CD4-positive, alpha-beta memory T cell (primary cell): ENCODE measurements at regions not wholly inside any gene's neighbourhood (a gene's known extent, or its start where the extent isn't known, plus 50 kb on each side); places are given as distances from the start of the nearest gene placed in this dataset.

ENCODE experiments used
- CTCF ChIA-PET: fragments of 350-600 bp; sonication (Branson Sonifier 250); formaldehyde crosslinking; loops from one replicate; lab custom pipeline; 2021; ENCODE audit warnings: inconsistent platforms; ENCODE audit not compliant: partially characterized antibody; lab: Charles Lee
- POLR2A ChIA-PET: fragments of 350-600 bp; sonication (Branson Sonifier 250); formaldehyde crosslinking; loops from one replicate; lab custom pipeline; 2021; ENCODE audit not compliant: partially characterized antibody; lab: Charles Lee
- DNase-seq, 5 donors: peaks; one replicate each; pipeline versions ENCODE4 v3.0.0 to v3.0.0-alpha.2; 2020 to 2022; ENCODE audit warnings: mixed read lengths in 1 of 5
- H3K27ac ChIP-seq: one replicate; pipeline ENCODE4 v1.7.0; 2013; ENCODE audit warnings: low read depth, low read length
- H3K27me3 ChIP-seq: 2 replicates; pipeline ENCODE4 v1.7.0; 2013; ENCODE audit warnings: mild to moderate bottlenecking, low read length, moderate library complexity; ENCODE audit not compliant: insufficient read depth
- H3K36me3 ChIP-seq: 2 replicates; pipeline ENCODE4 v1.7.0; 2013; ENCODE audit warnings: mild to moderate bottlenecking, low read length, moderate library complexity; ENCODE audit not compliant: insufficient read depth
- H3K4me1 ChIP-seq: 2 replicates; pipeline ENCODE4 v1.7.0; 2013; ENCODE audit warnings: mild to moderate bottlenecking, low read length, moderate library complexity; ENCODE audit not compliant: insufficient read depth
- H3K4me3 ChIP-seq, 2 donors: one replicate each; pipeline ENCODE4 v1.7.0; 2013; ENCODE audit warnings: low read length in 2 of 2, mild to moderate bottlenecking in 1 of 2
- H3K9me3 ChIP-seq, 2 donors: one replicate each; pipeline ENCODE4 v1.7.0; 2013; ENCODE audit warnings: low read length in 2 of 2, control low read depth in 1 of 2; ENCODE audit not compliant: control insufficient read depth in 1 of 2
- H3K27ac Mint-ChIP-seq, 7 donors: one replicate each; pipeline ENCODE4 v1.8.0; 2020 to 2021; ENCODE audit warnings: mixed read lengths in 7 of 7, mild to moderate bottlenecking in 6 of 7, inconsistent platforms in 3 of 7, moderate library complexity in 3 of 7
- H3K27me3 Mint-ChIP-seq, 2 donors: one replicate each; pipeline ENCODE4 v1.8.0; 2020 to 2021; ENCODE audit warnings: mixed read lengths in 2 of 2
- H3K36me3 Mint-ChIP-seq, 2 donors: one replicate each; pipeline ENCODE4 v1.8.0; 2020 to 2021; ENCODE audit warnings: mixed read lengths in 2 of 2, inconsistent platforms in 1 of 2, mild to moderate bottlenecking in 1 of 2
- H3K4me1 Mint-ChIP-seq, 4 donors: one replicate each; pipeline ENCODE4 v1.8.0; 2020 to 2021; ENCODE audit warnings: mixed read lengths in 4 of 4, mild to moderate bottlenecking in 1 of 4
- H3K4me3 Mint-ChIP-seq, 8 donors: one replicate each; pipeline ENCODE4 v1.8.0; 2020 to 2021; ENCODE audit warnings: mixed read lengths in 8 of 8, mild to moderate bottlenecking in 7 of 8, moderate library complexity in 6 of 8, inconsistent platforms in 3 of 8
- H3K9me3 Mint-ChIP-seq, 8 donors: one replicate each; pipeline ENCODE4 v1.8.0; 2020 to 2021; ENCODE audit warnings: mixed read lengths in 8 of 8, mild to moderate bottlenecking in 5 of 8, inconsistent platforms in 3 of 8, moderate library complexity in 1 of 8
- intact Hi-C: fragments of 100-400 bp; cut with micrococcal nuclease; formaldehyde crosslinking; loops from one replicate; pipeline ENCODE4 v1.15.1; 2023

DNA sequence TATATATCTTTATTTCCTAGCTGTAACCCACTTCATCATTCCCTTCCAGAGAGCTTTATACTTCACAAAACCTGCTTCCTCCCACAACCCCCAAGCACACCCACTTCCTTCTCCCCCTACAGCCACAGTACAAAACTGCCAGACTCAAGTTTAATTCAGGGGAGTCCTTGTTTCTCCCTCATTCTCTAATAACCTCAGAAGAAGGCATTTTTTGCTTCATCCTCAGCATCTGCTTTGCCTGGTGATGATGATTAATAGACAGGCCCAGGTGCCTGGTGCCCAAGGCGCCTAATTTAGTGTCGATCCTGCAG, 414.3 kb downstream of the KIF16B start:
- no peaks in the 10 kb centered on the region for H3K36me3 ChIP-seq
- DNase-seq, result no peak
- no peak overlapping the region for H3K4me3 ChIP-seq
- no peaks in the 10 kb centered on the region for H3K36me3 Mint-ChIP-seq
- no peaks in the 10 kb centered on the region for H3K27me3 ChIP-seq
- H3K4me1 Mint-ChIP-seq, result no peaks in the 10 kb centered on the region
- no peaks in the 10 kb centered on the region for H3K4me1 ChIP-seq
- CTCF ChIA-PET, result no interaction called here
- POLR2A ChIA-PET, result no interaction called here
- no peaks in the 10 kb centered on the region for H3K9me3 ChIP-seq
- no peak overlapping the region for H3K27ac Mint-ChIP-seq
- H3K9me3 Mint-ChIP-seq, result peaks cover 0 to 8% (median 3%) of the 10 kb centered on the region in 8 donors
- intact Hi-C loops, result no loop called here
- H3K27me3 Mint-ChIP-seq, result peaks cover 0 to 2% of the 10 kb centered on the region in 2 donors
- H3K27ac ChIP-seq, result no peak overlapping the region
- no peak overlapping the region for H3K4me3 Mint-ChIP-seq

DNA sequence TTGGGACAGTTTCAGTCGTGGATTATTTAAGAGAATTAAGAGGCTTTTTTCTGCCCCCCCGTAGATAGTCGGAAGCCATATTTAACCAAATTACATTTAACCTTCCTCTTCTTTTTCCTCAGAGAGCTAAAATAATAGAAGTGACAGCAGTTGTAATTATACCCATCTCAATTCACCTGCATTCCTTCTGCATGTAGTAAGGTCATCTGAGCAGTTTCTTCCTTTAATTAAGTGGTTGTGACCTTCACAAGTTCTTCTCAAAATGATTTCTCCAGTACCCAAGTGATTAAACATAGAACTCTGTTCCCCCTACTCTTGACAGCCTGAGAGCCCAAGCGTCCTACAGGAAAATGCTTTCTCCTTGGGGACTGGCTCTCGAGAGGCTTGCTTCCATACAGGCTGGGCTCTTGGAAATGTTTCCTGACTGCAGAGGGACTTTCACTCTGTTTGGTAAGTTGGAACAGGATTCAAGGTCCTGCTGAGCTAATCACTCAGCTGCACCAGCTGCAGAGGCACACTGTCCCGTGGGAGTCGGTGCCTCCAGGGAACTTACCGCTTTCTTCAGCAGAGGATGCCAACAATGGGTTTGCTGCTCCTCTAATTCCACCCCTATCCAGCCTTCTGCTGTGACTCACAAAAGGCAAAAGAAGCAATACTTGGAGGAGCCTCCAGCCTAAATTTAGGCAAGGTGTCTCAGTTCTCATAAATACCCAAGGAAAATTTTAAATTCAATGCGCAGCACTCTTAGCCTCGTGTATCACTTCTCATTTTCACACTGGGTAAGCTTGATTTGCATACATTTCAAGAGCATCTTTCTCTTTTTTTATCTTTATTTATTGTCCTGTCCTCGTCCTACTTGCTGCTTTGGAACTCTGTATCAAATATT, 414.9 kb downstream of the KIF16B start:
- intact Hi-C loops, result no loop called here
- CTCF ChIA-PET, result no interaction called here
- Mint-ChIP-seq H3K4me3 (no peak overlapping the region), H3K36me3 (no peaks in the 10 kb centered on the region), H3K27ac (no peak overlapping the region), H3K9me3 (peaks cover 0 to 8% (median 3%) of the 10 kb centered on the region in 8 donors), H3K27me3 (peaks cover 0 to 2% of the 10 kb centered on the region in 2 donors), H3K4me1 (no peaks in the 10 kb centered on the region)
- H3K4me1 ChIP-seq, result no peaks in the 10 kb centered on the region
- H3K27ac ChIP-seq, result no peak overlapping the region
- no peaks in the 10 kb centered on the region for H3K27me3 ChIP-seq
- no peak overlapping the region for H3K4me3 ChIP-seq
- H3K36me3 ChIP-seq, result no peaks in the 10 kb centered on the region
- no peak for DNase-seq
- POLR2A ChIA-PET, result no interaction called here
- H3K9me3 ChIP-seq, result no peaks in the 10 kb centered on the region

DNA sequence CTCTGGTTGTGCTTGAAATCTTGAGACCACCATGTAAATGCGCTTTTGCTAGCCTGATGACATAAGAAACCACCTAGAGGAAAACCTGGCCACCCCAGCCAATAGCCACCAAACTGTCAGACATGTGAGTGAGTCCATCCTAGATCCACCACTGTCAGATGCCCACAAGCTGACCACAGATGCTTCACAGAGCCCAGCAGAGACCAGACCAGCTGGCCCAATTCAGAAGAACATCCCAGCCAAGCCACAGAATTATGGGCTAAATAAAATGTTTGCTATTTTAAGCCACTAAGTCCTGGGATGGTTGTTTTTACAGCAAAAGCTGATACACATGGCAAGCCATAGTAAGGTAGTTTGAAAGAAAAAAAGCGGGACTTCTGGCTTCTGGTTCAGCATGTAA, 425.3 kb downstream of the KIF16B start:
- Histone ChIP-seq H3K27me3 (no peaks in the 10 kb centered on the region), H3K4me3 (no peak overlapping the region), H3K36me3 (no peaks in the 10 kb centered on the region), H3K4me1 (no peaks in the 10 kb centered on the region), H3K9me3 (no peaks in the 10 kb centered on the region), H3K27ac (no peak overlapping the region)
- Mint-ChIP-seq H3K27ac (no peak overlapping the region), H3K36me3 (no peaks in the 10 kb centered on the region), H3K4me3 (no peak overlapping the region), H3K9me3 (peaks cover 0 to 20% (median 11%) of the 10 kb centered on the region in 8 donors), H3K4me1 (no peaks in the 10 kb centered on the region), H3K27me3 (no peaks in the 10 kb centered on the region)
- POLR2A ChIA-PET, result no interaction called here
- DNase-seq, result no peak
- intact Hi-C loops, result no loop called here
- CTCF ChIA-PET, result no interaction called here

DNA sequence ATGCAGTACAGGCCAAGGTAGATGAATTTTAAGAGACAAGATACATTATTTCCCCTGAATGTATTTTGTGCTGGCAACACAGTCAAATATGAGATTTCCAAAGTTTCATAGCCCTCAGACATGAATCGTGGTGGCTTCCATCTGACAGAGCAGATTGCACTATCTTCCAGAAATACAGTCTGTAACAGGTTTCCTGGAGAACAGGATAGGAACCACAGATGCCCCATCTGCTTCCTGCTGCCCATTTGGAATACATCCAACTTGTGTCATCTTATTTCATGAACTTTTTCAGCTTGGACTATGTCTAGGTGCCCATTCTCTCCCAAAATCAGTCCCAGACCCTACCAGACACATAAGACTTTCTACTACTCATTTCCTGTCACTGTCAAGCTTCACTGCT, 426.0 kb downstream of the KIF16B start:
- H3K4me1 Mint-ChIP-seq, result no peaks in the 10 kb centered on the region
- H3K27ac Mint-ChIP-seq, result no peak overlapping the region
- CTCF ChIA-PET, result no interaction called here

DNA sequence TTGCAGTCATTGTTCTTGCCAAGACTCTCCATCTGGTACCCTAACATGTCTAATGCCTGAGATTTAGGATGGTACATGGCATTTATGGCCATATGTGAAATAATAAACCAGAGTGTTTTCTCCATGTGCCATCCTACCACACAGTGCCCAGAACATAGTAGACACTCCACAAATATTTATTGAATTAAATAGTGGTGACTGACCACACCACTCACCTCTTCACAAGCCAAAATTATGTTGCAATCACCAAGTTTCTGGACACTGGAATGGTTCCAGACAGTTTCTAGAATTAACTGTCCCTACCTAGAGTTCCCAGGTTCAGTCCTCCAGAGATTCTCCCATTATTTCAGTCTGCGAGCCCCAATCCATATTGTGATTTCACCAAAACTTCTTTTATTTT, 427.3 kb downstream of the KIF16B start:
- Mint-ChIP-seq H3K27ac (no peak overlapping the region), H3K9me3 (peaks cover 0 to 12% (median 6%) of the 10 kb centered on the region in 8 donors), H3K36me3 (no peaks in the 10 kb centered on the region), H3K27me3 (no peaks in the 10 kb centered on the region), H3K4me1 (no peaks in the 10 kb centered on the region), H3K4me3 (no peak overlapping the region)
- Histone ChIP-seq H3K4me1 (no peaks in the 10 kb centered on the region), H3K27ac (no peak overlapping the region), H3K4me3 (no peak overlapping the region), H3K36me3 (no peaks in the 10 kb centered on the region), H3K9me3 (no peaks in the 10 kb centered on the region), H3K27me3 (no peaks in the 10 kb centered on the region)
- no peak for DNase-seq
- intact Hi-C loops, result no loop called here
- ChIA-PET POLR2A (no interaction called here), CTCF (no interaction called here)

More for the DNA sequence above, 426.0 kb downstream of the KIF16B start:
- Histone ChIP-seq H3K4me1 (no peaks in the 10 kb centered on the region), H3K27me3 (no peaks in the 10 kb centered on the region), H3K4me3 (no peak overlapping the region), H3K27ac (no peak overlapping the region), H3K36me3 (no peaks in the 10 kb centered on the region), H3K9me3 (no peaks in the 10 kb centered on the region)
- Mint-ChIP-seq H3K4me3 (no peak overlapping the region), H3K27me3 (no peaks in the 10 kb centered on the region), H3K36me3 (no peaks in the 10 kb centered on the region), H3K9me3 (peaks cover 0 to 14% (median 8%) of the 10 kb centered on the region in 8 donors)
- POLR2A ChIA-PET, result no interaction called here
- intact Hi-C loops, result no loop called here
- no peak for DNase-seq

DNA sequence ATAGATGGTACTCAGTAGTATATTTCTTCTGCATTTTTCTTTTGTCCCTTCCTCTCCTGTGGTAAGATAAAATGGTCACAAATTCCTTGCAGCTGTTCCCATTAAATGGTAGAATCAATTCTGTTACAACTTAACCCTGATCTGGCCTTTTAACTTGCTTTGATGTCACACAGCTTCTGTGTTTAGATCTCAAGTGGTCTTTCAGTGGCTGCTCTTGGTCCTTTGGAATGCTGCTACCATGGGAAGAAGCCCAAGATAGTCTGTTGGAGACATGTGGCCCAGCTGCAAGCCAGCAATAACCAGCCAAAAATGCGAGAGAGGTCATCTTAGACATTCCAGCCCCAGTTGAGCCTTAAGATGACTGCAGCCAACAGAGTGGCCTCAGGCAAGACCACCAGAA, 429.7 kb downstream of the KIF16B start:
- Histone ChIP-seq H3K4me1 (no peaks in the 10 kb centered on the region), H3K36me3 (no peaks in the 10 kb centered on the region), H3K9me3 (no peaks in the 10 kb centered on the region), H3K27ac (no peak overlapping the region), H3K4me3 (no peak overlapping the region), H3K27me3 (no peaks in the 10 kb centered on the region)
- intact Hi-C loops, result no loop called here
- ChIA-PET POLR2A (no interaction called here), CTCF (no interaction called here)
- Mint-ChIP-seq H3K9me3 (peaks cover 0 to 9% (median 4%) of the 10 kb centered on the region in 8 donors), H3K36me3 (no peaks in the 10 kb centered on the region), H3K4me3 (no peak overlapping the region), H3K4me1 (no peaks in the 10 kb centered on the region), H3K27ac (no peak overlapping the region), H3K27me3 (no peaks in the 10 kb centered on the region)
- no peak for DNase-seq

DNA sequence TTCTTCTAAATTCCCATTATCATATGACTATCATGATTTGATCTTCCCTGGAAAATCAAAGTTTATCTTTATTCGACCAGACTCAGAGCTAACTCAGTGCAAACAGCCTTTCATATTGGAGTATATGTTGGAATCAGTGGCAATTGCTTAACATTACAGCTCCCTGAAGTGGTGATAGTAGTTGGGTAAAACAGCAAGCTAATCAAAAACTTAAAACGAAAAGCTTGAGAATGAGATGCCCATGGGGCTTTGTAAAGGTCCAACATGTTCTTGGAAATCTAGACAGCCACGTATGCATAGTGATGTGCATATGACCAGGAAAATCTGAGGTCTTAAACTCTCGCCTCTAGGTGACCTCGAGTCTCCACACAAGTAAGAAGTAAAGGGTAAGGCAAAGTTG, 437.6 kb downstream of the KIF16B start:
- CTCF ChIA-PET, result no interaction called here
- Histone ChIP-seq H3K4me3 (no peak overlapping the region), H3K4me1 (no peaks in the 10 kb centered on the region), H3K27ac (no peak overlapping the region), H3K9me3 (no peaks in the 10 kb centered on the region), H3K36me3 (no peaks in the 10 kb centered on the region), H3K27me3 (no peaks in the 10 kb centered on the region)
- Mint-ChIP-seq H3K4me1 (no peaks in the 10 kb centered on the region), H3K9me3 (peaks cover 0 to 27% (median 9%) of the 10 kb centered on the region in 8 donors), H3K36me3 (no peaks in the 10 kb centered on the region), H3K27me3 (no peaks in the 10 kb centered on the region), H3K4me3 (no peak overlapping the region), H3K27ac (no peak overlapping the region)
- no peak for DNase-seq
- intact Hi-C loops, result no loop called here
- POLR2A ChIA-PET, result no interaction called here
